ENCODE measurements at regions not wholly inside any gene's neighbourhood (a gene's known extent, or its start where the extent isn't known, plus 50 kb on each side); places are given as distances from the start of the nearest gene placed in this dataset.

DNA sequence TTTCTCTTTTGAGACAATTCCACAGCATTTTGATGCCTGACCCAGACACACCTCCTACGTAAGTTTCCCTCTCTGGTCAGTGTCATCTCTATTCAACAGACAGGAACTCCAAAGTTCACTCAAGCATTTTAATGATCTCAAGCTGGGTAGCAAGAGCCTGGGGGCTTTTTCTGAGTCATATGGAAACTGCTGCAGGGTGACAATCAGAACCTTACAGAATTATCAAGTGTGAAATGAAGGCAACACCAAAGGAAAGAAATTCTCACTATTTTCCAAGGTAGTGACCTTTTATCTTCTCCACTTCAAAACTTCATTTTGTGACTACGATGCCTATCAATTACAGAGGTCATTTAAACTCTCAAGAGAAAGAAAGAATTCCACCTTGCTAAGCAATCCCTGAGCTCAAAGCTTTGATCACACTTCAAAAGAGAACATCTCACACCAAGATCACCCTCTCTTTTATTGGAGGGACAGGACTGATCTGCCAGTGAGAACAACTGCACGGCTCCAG, 229.0 kb upstream of the ZC3H12C start (continued):
- TF ChIP-seq NFYB (IDR thresholded peaks at IDR 0.05; ENCODE audit: insufficient read depth, low read depth, low read length) (no peak), RFX5 (IDR thresholded peaks at IDR 0.05; ENCODE audit: low read depth, low read length) (no peak), CBX5 (IDR thresholded peaks at IDR 0.05; ENCODE audit: low read depth) (peak; percentile 81; the same call in 1 of the 2 replicates), KDM1A (IDR thresholded peaks at IDR 0.05; ENCODE audit: borderline replicate concordance) (no peak), KLF5 (IDR thresholded peaks at IDR 0.05; ENCODE audit: partially characterized antibody) (no peak), RUNX3 (IDR thresholded peaks at IDR 0.05; ENCODE audit: low read length) (peak; percentile 79), KAT2A (conservative IDR thresholded peaks at IDR 0.05; ENCODE audit: control insufficient read depth, low read depth, low read length) (no peak), GATAD2B (conservative IDR thresholded peaks at IDR 0.05; ENCODE audit: low read depth) (peak; percentile 89), EED (IDR thresholded peaks at IDR 0.05; ENCODE audit: low read depth) (peak; percentile 88), TCF7 (IDR thresholded peaks at IDR 0.05; ENCODE audit: borderline replicate concordance) (peak; percentile 59; the same call in 1 of the 2 replicates), ZNF217 (IDR thresholded peaks at IDR 0.05) (peak; percentile 97), TCF3 (IDR thresholded peaks at IDR 0.05; ENCODE audit: borderline replicate concordance, insufficient read depth, low read depth, low read length) (no peak), NRF1 (conservative IDR thresholded peaks at IDR 0.05; ENCODE audit: low read depth, low read length) (no peak), NR2C2 (IDR thresholded peaks at IDR 0.05; ENCODE audit: borderline replicate concordance, control insufficient read depth, insufficient read length, low read depth) (no peak), POLR2AphosphoS2 (IDR thresholded peaks at IDR 0.05; ENCODE audit: low read depth, low read length) (no peak)
- TF ChIP-seq, protein P1, sequence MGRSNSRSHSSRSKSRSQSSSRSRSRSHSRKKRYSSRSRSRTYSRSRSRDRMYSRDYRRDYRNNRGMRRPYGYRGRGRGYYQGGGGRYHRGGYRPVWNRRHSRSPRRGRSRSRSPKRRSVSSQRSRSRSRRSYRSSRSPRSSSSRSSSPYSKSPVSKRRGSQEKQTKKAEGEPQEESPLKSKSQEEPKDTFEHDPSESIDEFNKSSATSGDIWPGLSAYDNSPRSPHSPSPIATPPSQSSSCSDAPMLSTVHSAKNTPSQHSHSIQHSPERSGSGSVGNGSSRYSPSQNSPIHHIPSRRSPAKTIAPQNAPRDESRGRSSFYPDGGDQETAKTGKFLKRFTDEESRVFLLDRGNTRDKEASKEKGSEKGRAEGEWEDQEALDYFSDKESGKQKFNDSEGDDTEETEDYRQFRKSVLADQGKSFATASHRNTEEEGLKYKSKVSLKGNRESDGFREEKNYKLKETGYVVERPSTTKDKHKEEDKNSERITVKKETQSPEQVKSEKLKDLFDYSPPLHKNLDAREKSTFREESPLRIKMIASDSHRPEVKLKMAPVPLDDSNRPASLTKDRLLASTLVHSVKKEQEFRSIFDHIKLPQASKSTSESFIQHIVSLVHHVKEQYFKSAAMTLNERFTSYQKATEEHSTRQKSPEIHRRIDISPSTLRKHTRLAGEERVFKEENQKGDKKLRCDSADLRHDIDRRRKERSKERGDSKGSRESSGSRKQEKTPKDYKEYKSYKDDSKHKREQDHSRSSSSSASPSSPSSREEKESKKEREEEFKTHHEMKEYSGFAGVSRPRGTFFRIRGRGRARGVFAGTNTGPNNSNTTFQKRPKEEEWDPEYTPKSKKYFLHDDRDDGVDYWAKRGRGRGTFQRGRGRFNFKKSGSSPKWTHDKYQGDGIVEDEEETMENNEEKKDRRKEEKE (IDR thresholded peaks at IDR 0.05), result no peak
- TF ChIP-seq, protein P2, sequence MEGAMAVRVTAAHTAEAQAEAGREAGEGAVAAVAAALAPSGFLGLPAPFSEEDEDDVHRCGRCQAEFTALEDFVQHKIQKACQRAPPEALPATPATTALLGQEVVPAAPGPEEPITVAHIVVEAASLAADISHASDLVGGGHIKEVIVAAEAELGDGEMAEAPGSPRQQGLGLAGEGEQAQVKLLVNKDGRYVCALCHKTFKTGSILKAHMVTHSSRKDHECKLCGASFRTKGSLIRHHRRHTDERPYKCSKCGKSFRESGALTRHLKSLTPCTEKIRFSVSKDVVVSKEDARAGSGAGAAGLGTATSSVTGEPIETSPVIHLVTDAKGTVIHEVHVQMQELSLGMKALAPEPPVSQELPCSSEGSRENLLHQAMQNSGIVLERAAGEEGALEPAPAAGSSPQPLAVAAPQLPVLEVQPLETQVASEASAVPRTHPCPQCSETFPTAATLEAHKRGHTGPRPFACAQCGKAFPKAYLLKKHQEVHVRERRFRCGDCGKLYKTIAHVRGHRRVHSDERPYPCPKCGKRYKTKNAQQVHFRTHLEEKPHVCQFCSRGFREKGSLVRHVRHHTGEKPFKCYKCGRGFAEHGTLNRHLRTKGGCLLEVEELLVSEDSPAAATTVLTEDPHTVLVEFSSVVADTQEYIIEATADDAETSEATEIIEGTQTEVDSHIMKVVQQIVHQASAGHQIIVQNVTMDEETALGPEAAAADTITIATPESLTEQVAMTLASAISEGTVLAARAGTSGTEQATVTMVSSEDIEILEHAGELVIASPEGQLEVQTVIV (IDR thresholded peaks at IDR 0.05; ENCODE audit: borderline replicate concordance, partially characterized antibody), result no peak
- TF ChIP-seq, protein P3, sequence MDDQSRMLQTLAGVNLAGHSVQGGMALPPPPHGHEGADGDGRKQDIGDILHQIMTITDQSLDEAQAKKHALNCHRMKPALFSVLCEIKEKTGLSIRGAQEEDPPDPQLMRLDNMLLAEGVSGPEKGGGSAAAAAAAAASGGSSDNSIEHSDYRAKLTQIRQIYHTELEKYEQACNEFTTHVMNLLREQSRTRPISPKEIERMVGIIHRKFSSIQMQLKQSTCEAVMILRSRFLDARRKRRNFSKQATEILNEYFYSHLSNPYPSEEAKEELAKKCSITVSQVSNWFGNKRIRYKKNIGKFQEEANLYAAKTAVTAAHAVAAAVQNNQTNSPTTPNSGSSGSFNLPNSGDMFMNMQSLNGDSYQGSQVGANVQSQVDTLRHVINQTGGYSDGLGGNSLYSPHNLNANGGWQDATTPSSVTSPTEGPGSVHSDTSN (IDR thresholded peaks at IDR 0.05; ENCODE audit: insufficient replicate concordance, low read depth, low read length), result no peak
- TF ChIP-seq, protein P4, sequence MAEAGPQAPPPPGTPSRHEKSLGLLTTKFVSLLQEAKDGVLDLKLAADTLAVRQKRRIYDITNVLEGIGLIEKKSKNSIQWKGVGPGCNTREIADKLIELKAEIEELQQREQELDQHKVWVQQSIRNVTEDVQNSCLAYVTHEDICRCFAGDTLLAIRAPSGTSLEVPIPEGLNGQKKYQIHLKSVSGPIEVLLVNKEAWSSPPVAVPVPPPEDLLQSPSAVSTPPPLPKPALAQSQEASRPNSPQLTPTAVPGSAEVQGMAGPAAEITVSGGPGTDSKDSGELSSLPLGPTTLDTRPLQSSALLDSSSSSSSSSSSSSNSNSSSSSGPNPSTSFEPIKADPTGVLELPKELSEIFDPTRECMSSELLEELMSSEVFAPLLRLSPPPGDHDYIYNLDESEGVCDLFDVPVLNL (IDR thresholded peaks at IDR 0.05; ENCODE audit: low read depth, low read length), result no peak
